ENCODE measurements at regions not wholly inside any gene's neighbourhood (a gene's known extent, or its start where the extent isn't known, plus 50 kb on each side); places are given as distances from the start of the nearest gene placed in this dataset.

DNA sequence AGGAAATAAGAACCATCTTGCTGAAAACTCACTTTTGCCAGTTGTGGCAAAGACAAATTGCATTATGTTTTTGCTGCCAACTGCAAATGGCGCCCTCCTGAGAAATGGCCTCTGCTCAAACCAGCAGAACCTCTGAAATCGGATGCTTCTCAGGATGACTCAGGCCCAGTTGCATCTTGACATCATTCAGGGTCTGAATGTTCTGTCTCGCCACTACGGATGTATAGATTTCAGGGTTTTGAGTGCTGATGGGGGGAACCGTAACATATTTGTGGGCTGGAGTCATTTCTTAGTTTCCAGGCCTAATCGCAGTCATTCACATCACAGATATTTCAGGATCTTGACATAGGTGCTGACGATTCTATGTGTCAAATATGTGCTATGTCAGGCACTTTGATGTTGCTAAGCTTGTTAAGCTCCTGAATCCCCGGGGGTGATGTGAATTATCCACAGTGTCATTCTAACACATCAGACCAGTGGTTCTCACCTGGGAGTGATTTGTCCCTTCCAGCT is 207.1 kb downstream of the NFATC2 start:
- WGBS (ENCODE audit: insufficient coverage), result 80% methylated on average over 4 of the region's 8 CpGs
- Histone ChIP-seq H3K9ac (ENCODE audit: low read length) (no peak overlapping the region), H3K79me2 (ENCODE audit: control insufficient read depth, insufficient read depth, low read length) (no peaks in the 10 kb centered on the region), H3K4me3 (ENCODE audit: control extremely low read depth in 1 of 5, extremely low read depth in 1 of 5, insufficient read depth in 1 of 5, low read depth in 2 of 5, low read length in 4 of 5) (no peak overlapping the region), H3K27ac (ENCODE audit: low read length in 2 of 2) (no peak overlapping the region), H3K36me3 (replicated peaks in 1 of 2; ENCODE audit: control extremely low read depth in 1 of 2, control insufficient read depth in 1 of 2, extremely low read depth in 1 of 2, insufficient read depth in 2 of 2, low read length in 1 of 2) (no peaks in the 10 kb centered on the region), H3K27me3 (replicated peaks in 1 of 4; ENCODE audit: control extremely low read depth in 1 of 4, control insufficient read depth in 3 of 4, insufficient read depth in 4 of 4, low read length in 3 of 4) (peaks cover 0 to 4% (median 0%) of the 10 kb centered on the region in 4 experiments), H3K4me1 (ENCODE audit: control insufficient read depth in 2 of 2, insufficient read depth in 2 of 2, low read length in 2 of 2) (no peaks in the 10 kb centered on the region), H4K20me1 (ENCODE audit: control insufficient read depth, insufficient read depth, low read length, poor library complexity, severe bottlenecking) (no peaks in the 10 kb centered on the region), H3K9me3 (ENCODE audit: control extremely low read depth in 1 of 3, control insufficient read depth in 2 of 3, insufficient read depth in 1 of 3, low read length in 2 of 3) (no peaks in the 10 kb centered on the region), H3K4me2 (replicated peaks; ENCODE audit: low read depth, low read length, poor library complexity, severe bottlenecking) (no peak overlapping the region), H2AFZ (ENCODE audit: insufficient read depth, low read depth, low read length, poor library complexity, severe bottlenecking) (no peak overlapping the region)
- ATAC-seq (ENCODE audit: low read depth) (no peak), DNase-seq (no peak)
- H3K9me3 Mint-ChIP-seq (ENCODE audit: insufficient read depth), result no peaks in the 10 kb centered on the region
- CTCF ChIA-PET, result no interaction called here
- H3K4me3 Mint-ChIP-seq, result no peak overlapping the region
- peaks cover 3% of the 10 kb centered on the region for H3K4me1 Mint-ChIP-seq
- intact Hi-C loops (cut with micrococcal nuclease), result no loop called here
- H3K27me3 Mint-ChIP-seq, result no peaks in the 10 kb centered on the region
- POLR2A ChIA-PET, result no interaction called here
- no peak overlapping the region for H3K27ac Mint-ChIP-seq
- TF ChIP-seq, protein P1, sequence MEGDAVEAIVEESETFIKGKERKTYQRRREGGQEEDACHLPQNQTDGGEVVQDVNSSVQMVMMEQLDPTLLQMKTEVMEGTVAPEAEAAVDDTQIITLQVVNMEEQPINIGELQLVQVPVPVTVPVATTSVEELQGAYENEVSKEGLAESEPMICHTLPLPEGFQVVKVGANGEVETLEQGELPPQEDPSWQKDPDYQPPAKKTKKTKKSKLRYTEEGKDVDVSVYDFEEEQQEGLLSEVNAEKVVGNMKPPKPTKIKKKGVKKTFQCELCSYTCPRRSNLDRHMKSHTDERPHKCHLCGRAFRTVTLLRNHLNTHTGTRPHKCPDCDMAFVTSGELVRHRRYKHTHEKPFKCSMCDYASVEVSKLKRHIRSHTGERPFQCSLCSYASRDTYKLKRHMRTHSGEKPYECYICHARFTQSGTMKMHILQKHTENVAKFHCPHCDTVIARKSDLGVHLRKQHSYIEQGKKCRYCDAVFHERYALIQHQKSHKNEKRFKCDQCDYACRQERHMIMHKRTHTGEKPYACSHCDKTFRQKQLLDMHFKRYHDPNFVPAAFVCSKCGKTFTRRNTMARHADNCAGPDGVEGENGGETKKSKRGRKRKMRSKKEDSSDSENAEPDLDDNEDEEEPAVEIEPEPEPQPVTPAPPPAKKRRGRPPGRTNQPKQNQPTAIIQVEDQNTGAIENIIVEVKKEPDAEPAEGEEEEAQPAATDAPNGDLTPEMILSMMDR (IDR thresholded peaks at IDR 0.05), result no peak
- no peak for TF ChIP-seq EZH2 (IDR thresholded peaks at IDR 0.05; ENCODE audit: borderline replicate concordance, insufficient read depth, low read depth, low read length, poor library complexity, severe bottlenecking)

DNA sequence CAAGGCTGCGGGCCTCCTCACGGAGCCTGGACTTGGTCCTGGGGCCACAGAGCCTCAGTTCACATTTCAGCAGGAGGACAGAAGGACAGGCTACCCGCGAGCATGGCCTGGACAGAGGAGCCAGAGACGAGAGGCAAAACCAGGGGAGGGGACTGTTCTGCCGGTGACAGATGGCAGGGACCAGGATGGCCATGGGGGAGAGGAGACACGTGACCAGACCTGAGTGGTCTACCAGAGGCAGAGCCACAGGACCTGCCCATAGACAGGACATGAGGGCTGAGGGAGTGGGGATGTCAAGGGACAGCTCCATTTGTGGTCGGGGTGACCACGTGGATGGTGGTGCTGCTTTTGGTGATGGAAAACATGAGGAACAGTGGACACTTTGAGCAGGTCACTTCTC is 207.9 kb downstream of the NFATC2 start:
- Histone ChIP-seq H3K27ac (ENCODE audit: low read length in 2 of 2) (no peak overlapping the region), H3K79me2 (ENCODE audit: control insufficient read depth, insufficient read depth, low read length) (no peaks in the 10 kb centered on the region), H3K27me3 (replicated peaks in 1 of 4; ENCODE audit: control extremely low read depth in 1 of 4, control insufficient read depth in 3 of 4, insufficient read depth in 4 of 4, low read length in 3 of 4) (peaks cover 0 to 4% (median 0%) of the 10 kb centered on the region in 4 experiments), H3K4me3 (ENCODE audit: control extremely low read depth in 1 of 5, extremely low read depth in 1 of 5, insufficient read depth in 1 of 5, low read depth in 2 of 5, low read length in 4 of 5) (no peak overlapping the region), H4K20me1 (ENCODE audit: control insufficient read depth, insufficient read depth, low read length, poor library complexity, severe bottlenecking) (no peaks in the 10 kb centered on the region), H2AFZ (ENCODE audit: insufficient read depth, low read depth, low read length, poor library complexity, severe bottlenecking) (no peak overlapping the region), H3K36me3 (replicated peaks in 1 of 2; ENCODE audit: control extremely low read depth in 1 of 2, control insufficient read depth in 1 of 2, extremely low read depth in 1 of 2, insufficient read depth in 2 of 2, low read length in 1 of 2) (no peaks in the 10 kb centered on the region), H3K4me2 (replicated peaks; ENCODE audit: low read depth, low read length, poor library complexity, severe bottlenecking) (no peak overlapping the region), H3K9me3 (ENCODE audit: control extremely low read depth in 1 of 3, control insufficient read depth in 2 of 3, insufficient read depth in 1 of 3, low read length in 2 of 3) (peaks cover 0 to 1% (median 0%) of the 10 kb centered on the region in 3 donors), H3K4me1 (ENCODE audit: control insufficient read depth in 2 of 2, insufficient read depth in 2 of 2, low read length in 2 of 2) (no peaks in the 10 kb centered on the region), H3K9ac (ENCODE audit: low read length) (no peak overlapping the region)
- WGBS (ENCODE audit: insufficient coverage), result 91% methylated on average over 9 of the region's 9 CpGs
- Mint-ChIP-seq H3K4me1 (peaks cover 3% of the 10 kb centered on the region), H3K4me3 (no peak overlapping the region), H3K9me3 (ENCODE audit: insufficient read depth) (peaks cover 5% of the 10 kb centered on the region), H3K27me3 (peaks cover 5% of the 10 kb centered on the region), H3K27ac (no peak overlapping the region)
- no peak for DNase-seq
- no peak for ATAC-seq (ENCODE audit: low read depth)
- TF ChIP-seq, protein P1 (IDR thresholded peaks at IDR 0.05), result no peak
- TF ChIP-seq EZH2 (IDR thresholded peaks at IDR 0.05; ENCODE audit: borderline replicate concordance, insufficient read depth, low read depth, low read length, poor library complexity, severe bottlenecking), result no peak
- ChIA-PET POLR2A (no interaction called here), CTCF (interaction anchor here (0.6 kb wide), 1 partner anchor 289 kb away, joined by 4 read pairs; no protein-coding TSS in a partner anchor)
- intact Hi-C loops (cut with micrococcal nuclease), result no loop called here
